ENCODE measurements at regions not wholly inside any gene's neighbourhood (a gene's known extent, or its start where the extent isn't known, plus 50 kb on each side); places are given as distances from the start of the nearest gene placed in this dataset.

GRCh38 chr5:12691330-12691729, 787.1 kb upstream of the CTNND2 start:
- TF ChIP-seq CTCF (IDR thresholded peaks at IDR 0.05; ENCODE audit: insufficient read depth, low read length): no peak
- no peak for TF ChIP-seq POLR2AphosphoS5 (IDR thresholded peaks at IDR 0.05; ENCODE audit: low read depth)
- no peak for TF ChIP-seq REST (IDR thresholded peaks at IDR 0.05; ENCODE audit: insufficient replicate concordance, low read depth)
